Trophoblast cell (in vitro differentiated cells and primary cell): ENCODE measurements at regions not wholly inside any gene's neighbourhood (a gene's known extent, or its start where the extent isn't known, plus 50 kb on each side); places are given as distances from the start of the nearest gene placed in this dataset.

Experiments
- DNase-seq, 2 donors: peaks; one replicate each; pipeline ENCODE4 v3.0.0-alpha.2; 2016
- H2AFZ ChIP-seq: 2 replicates; pipeline ENCODE4 v1.6.1; 2013; ENCODE audit warnings: low read length, moderate library complexity, mild to moderate bottlenecking; ENCODE audit not compliant: insufficient read depth, poor library complexity
- H2AK5ac ChIP-seq: 2 replicates; pipeline ENCODE4 v1.6.1; 2013; ENCODE audit warnings: mild to moderate bottlenecking, low read length
- H2BK120ac ChIP-seq: 2 replicates; pipeline ENCODE4 v1.6.1; 2013; ENCODE audit warnings: low read length, mild to moderate bottlenecking, moderate library complexity; ENCODE audit not compliant: insufficient read depth, poor library complexity
- H2BK12ac ChIP-seq: 2 replicates; pipeline ENCODE4 v1.6.1; 2013; ENCODE audit warnings: mild to moderate bottlenecking, low read length, moderate library complexity
- H2BK5ac ChIP-seq: 2 replicates; pipeline ENCODE4 v1.6.1; 2013; ENCODE audit warnings: low read length, low read depth, moderate library complexity, mild to moderate bottlenecking; ENCODE audit not compliant: poor library complexity
- H3K14ac ChIP-seq: 2 replicates; pipeline ENCODE4 v1.6.1; 2013; ENCODE audit warnings: mild to moderate bottlenecking, low read length
- H3K18ac ChIP-seq: 2 replicates; pipeline ENCODE4 v1.6.1; 2013; ENCODE audit warnings: mild to moderate bottlenecking, low read length
- H3K23ac ChIP-seq: 2 replicates; pipeline ENCODE4 v1.6.1; 2013; ENCODE audit warnings: low read length
- H3K27ac ChIP-seq: 2 replicates; pipeline ENCODE4 v1.5.1; 2013; ENCODE audit warnings: low read depth, mild to moderate bottlenecking, inconsistent platforms, low read length, moderate library complexity
- H3K27me3 ChIP-seq: 2 replicates; pipeline ENCODE4 v1.6.1; 2013; ENCODE audit warnings: inconsistent platforms, mild to moderate bottlenecking, low read length, moderate library complexity; ENCODE audit not compliant: insufficient read depth
- H3K36me3 ChIP-seq, 2 experiments: 1 replicate in 1 of 2; 2 replicates in 1 of 2; pipeline ENCODE4 v1.6.1; 2013; ENCODE audit warnings: low read length in 2 of 2, mild to moderate bottlenecking in 2 of 2, moderate library complexity in 1 of 2; ENCODE audit not compliant: insufficient read depth in 2 of 2, control insufficient read depth in 1 of 2
- H3K4ac ChIP-seq: 2 replicates; pipeline ENCODE4 v1.6.1; 2013; ENCODE audit warnings: low read depth, mild to moderate bottlenecking, low read length, moderate library complexity
- H3K4me1 ChIP-seq, 2 experiments: 1 replicate in 1 of 2; 2 replicates in 1 of 2; pipeline ENCODE4 v1.6.1; 2013; ENCODE audit warnings: low read length in 2 of 2, mild to moderate bottlenecking in 2 of 2, moderate library complexity in 1 of 2; ENCODE audit not compliant: insufficient read depth in 2 of 2, control insufficient read depth in 1 of 2
- H3K4me2 ChIP-seq: 2 replicates; pipeline ENCODE4 v1.6.1; 2013; ENCODE audit warnings: inconsistent platforms, mild to moderate bottlenecking, low read length, moderate library complexity
- H3K4me3 ChIP-seq: 2 replicates; pipeline ENCODE4 v1.5.1; 2013; ENCODE audit warnings: mild to moderate bottlenecking, low read depth, low read length, inconsistent platforms
- H3K79me1 ChIP-seq: one replicate; pipeline ENCODE4 v1.6.1; 2013; ENCODE audit warnings: low read length
- H3K79me2 ChIP-seq: 2 replicates; pipeline ENCODE4 v1.6.1; 2013; ENCODE audit warnings: low read length, mild to moderate bottlenecking; ENCODE audit not compliant: control insufficient read depth, insufficient read depth, poor library complexity
- H3K9ac ChIP-seq: 2 replicates; pipeline ENCODE4 v1.6.1; 2013; ENCODE audit warnings: mild to moderate bottlenecking, low read length
- H3K9me3 ChIP-seq: 2 replicates; pipeline ENCODE4 v1.6.1; 2013; ENCODE audit warnings: low read depth, mild to moderate bottlenecking, control low read depth, inconsistent platforms, low read length; ENCODE audit not compliant: insufficient read depth
- H4K12ac ChIP-seq: 2 replicates; pipeline ENCODE4 v1.6.1; 2013; ENCODE audit warnings: low read depth, mild to moderate bottlenecking, low read length, moderate library complexity
- H4K8ac ChIP-seq: 2 replicates; pipeline ENCODE4 v1.6.1; 2013; ENCODE audit warnings: low read depth, mild to moderate bottlenecking, low read length, moderate library complexity
- H4K91ac ChIP-seq: one replicate; pipeline ENCODE4 v1.6.1; 2013; ENCODE audit warnings: low read depth, mild to moderate bottlenecking, low read length, moderate library complexity
- WGBS: extraction: QIAGEN DNeasy Blood & Tissue Kit; methylation state at CpG from one replicate; pipeline ENCODE4 v1.1.7; 2013; ENCODE audit warnings: missing lambda C conversion rate; ENCODE audit not compliant: insufficient read length, insufficient coverage; ENCODE audit errors: extremely low coverage; 5-methylcytosine and 5-hydroxymethylcytosine counted together

DNA sequence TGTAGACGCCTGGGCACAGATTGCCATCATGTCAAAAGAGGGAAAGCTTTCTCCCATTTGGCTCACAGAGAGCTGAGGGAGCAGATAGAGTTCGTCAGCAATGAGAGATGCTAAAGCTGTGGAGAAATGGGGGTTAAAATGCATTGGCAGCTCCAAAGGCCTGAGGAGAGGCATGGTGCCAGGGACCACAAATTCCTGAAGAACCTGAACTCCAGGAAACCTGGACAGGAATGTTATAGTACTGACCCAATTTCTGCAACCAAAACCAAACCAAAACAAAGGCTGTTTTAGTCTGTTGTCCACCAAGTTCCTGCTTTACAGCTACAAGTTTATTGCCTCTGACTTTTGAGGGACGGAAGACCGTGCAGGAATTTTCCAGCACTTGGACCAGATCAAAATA, 575.7 kb downstream of the REEP3 start:
- no peak overlapping the region for H3K9ac ChIP-seq
- no peak for DNase-seq
- H2BK120ac ChIP-seq: no peak overlapping the region
- no peak overlapping the region for H4K8ac ChIP-seq
- H2BK5ac ChIP-seq: no peak overlapping the region
- no peak overlapping the region for H3K27ac ChIP-seq
- no peak overlapping the region for H2AK5ac ChIP-seq
- no peak overlapping the region for H3K4me3 ChIP-seq
- H2BK12ac ChIP-seq: no peak overlapping the region
- H3K23ac ChIP-seq: no peak overlapping the region
- H3K4ac ChIP-seq: no peak overlapping the region
- H4K12ac ChIP-seq: no peak overlapping the region
- H3K14ac ChIP-seq: no peak overlapping the region
- no peaks in the 10 kb centered on the region for H3K9me3 ChIP-seq
- no peak overlapping the region for H3K4me2 ChIP-seq
- WGBS: no CpG with 5 or more reads among the region's 4 CpGs
- no peaks in the 10 kb centered on the region for H3K79me2 ChIP-seq
- H3K79me1 ChIP-seq: no peaks in the 10 kb centered on the region
- no peak overlapping the region for H4K91ac ChIP-seq
- no peaks in the 10 kb centered on the region for H3K4me1 ChIP-seq
- no peak overlapping the region for H3K18ac ChIP-seq
- H3K27me3 ChIP-seq: no peaks in the 10 kb centered on the region
- no peaks in the 10 kb centered on the region for H3K36me3 ChIP-seq
- H2AFZ ChIP-seq: no peak overlapping the region

GRCh38 chr10:64097391-64098122, 576.4 kb downstream of the REEP3 start:
- Histone ChIP-seq H3K4me2 (no peak overlapping the region), H3K4me1 (no peaks in the 10 kb centered on the region), H3K14ac (no peak overlapping the region), H3K18ac (no peak overlapping the region), H4K8ac (no peak overlapping the region), H2BK12ac (no peak overlapping the region), H2BK120ac (no peak overlapping the region), H3K23ac (no peak overlapping the region), H3K36me3 (no peaks in the 10 kb centered on the region), H2AK5ac (no peak overlapping the region), H3K79me2 (no peaks in the 10 kb centered on the region), H4K12ac (no peak overlapping the region), H3K4ac (no peak overlapping the region), H2BK5ac (no peak overlapping the region), H3K79me1 (no peaks in the 10 kb centered on the region), H3K27ac (no peak overlapping the region), H3K4me3 (no peak overlapping the region), H3K9ac (no peak overlapping the region), H2AFZ (no peak overlapping the region), H4K91ac (no peak overlapping the region), H3K27me3 (no peaks in the 10 kb centered on the region), H3K9me3 (no peaks in the 10 kb centered on the region)
- WGBS: no CpG with 5 or more reads among the region's 9 CpGs
- no peak for DNase-seq

- no peak overlapping the region for H2AK5ac ChIP-seq
- no peak overlapping the region for H3K18ac ChIP-seq
- H3K4me3 ChIP-seq: no peak overlapping the region
- H2BK12ac ChIP-seq: no peak overlapping the region
- H4K12ac ChIP-seq: no peak overlapping the region
- no peak overlapping the region for H3K4me2 ChIP-seq
- no peak for DNase-seq
- H3K27ac ChIP-seq: no peak overlapping the region
- no peaks in the 10 kb centered on the region for H3K27me3 ChIP-seq
- no peaks in the 10 kb centered on the region for H3K79me1 ChIP-seq
- H3K4ac ChIP-seq: no peak overlapping the region
- no peak overlapping the region for H3K14ac ChIP-seq
- no peak overlapping the region for H4K91ac ChIP-seq
- H3K9ac ChIP-seq: no peak overlapping the region
- H2BK120ac ChIP-seq: no peak overlapping the region
- no peak overlapping the region for H4K8ac ChIP-seq
- no peaks in the 10 kb centered on the region for H3K9me3 ChIP-seq
- H2BK5ac ChIP-seq: no peak overlapping the region
- no CpG with 5 or more reads among the region's 1 CpG for WGBS
- H3K79me2 ChIP-seq: no peaks in the 10 kb centered on the region
- H3K4me1 ChIP-seq: no peaks in the 10 kb centered on the region
- H3K36me3 ChIP-seq: no peaks in the 10 kb centered on the region
- H3K23ac ChIP-seq: no peak overlapping the region
- H2AFZ ChIP-seq: no peak overlapping the region
Measured at GRCh38 chr10:64098994-64099393, 577.8 kb downstream of the REEP3 start.

DNA sequence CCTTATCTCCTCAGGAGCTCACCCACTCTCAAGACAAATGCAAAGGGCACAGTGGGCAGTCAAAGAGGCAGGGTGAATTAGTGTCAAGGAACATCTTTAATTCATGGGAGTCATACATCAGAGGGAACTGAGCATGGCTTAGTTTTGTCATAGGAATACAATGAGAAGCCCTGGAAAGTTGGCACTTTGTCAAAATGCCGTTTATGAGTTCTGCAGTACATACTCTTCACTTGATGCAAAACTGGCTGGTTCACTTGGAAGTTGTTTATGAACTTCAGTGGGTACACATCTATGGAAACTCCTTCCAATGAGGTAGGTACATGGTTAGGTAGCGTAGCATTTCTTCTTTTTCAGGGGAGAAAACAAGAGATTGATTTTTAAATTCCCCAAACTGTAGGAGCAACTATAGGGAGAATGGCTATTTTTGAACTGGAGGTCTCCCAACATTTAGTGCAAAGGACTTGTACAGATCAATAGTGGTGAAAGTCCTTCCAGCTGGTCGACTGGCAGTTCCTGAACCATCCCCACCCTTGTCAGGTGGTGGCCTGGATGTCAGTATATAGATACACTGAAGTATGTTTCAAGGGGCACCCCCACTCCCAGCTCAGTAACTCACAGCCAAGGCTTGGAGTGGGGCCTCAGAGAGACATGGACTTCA, 580.5 kb downstream of the REEP3 start:
- Histone ChIP-seq H4K91ac (peak overlapping the region; percentile 37), H2BK5ac (no peak overlapping the region), H2BK12ac (no peak overlapping the region), H4K8ac (no peak overlapping the region), H3K4me1 (no peaks in the 10 kb centered on the region), H3K9me3 (no peaks in the 10 kb centered on the region), H3K79me2 (no peaks in the 10 kb centered on the region), H3K14ac (no peak overlapping the region), H3K18ac (no peak overlapping the region), H2BK120ac (no peak overlapping the region), H3K9ac (no peak overlapping the region), H2AK5ac (no peak overlapping the region), H3K27ac (no peak overlapping the region), H3K23ac (no peak overlapping the region), H4K12ac (no peak overlapping the region), H3K4ac (no peak overlapping the region), H3K27me3 (no peaks in the 10 kb centered on the region), H3K36me3 (no peaks in the 10 kb centered on the region), H3K79me1 (no peaks in the 10 kb centered on the region), H2AFZ (no peak overlapping the region), H3K4me3 (no peak overlapping the region), H3K4me2 (no peak overlapping the region)
- WGBS: no CpG with 5 or more reads among the region's 3 CpGs
- DNase-seq: no peak
